Nephron progenitor cell (in vitro differentiated cells): ENCODE measurements at regions not wholly inside any gene's neighbourhood (a gene's known extent, or its start where the extent isn't known, plus 50 kb on each side); places are given as distances from the start of the nearest gene placed in this dataset.

Experiments used
- DNase-seq: peaks from one replicate; pipeline ENCODE4 v3.0.0; 2021
- H3K27ac Mint-ChIP-seq: 2 replicates; pipeline ENCODE4 v1.8.0; 2021; ENCODE audit warnings: mild to moderate bottlenecking, moderate library complexity, mixed read lengths
- H3K27me3 Mint-ChIP-seq: 2 replicates; pipeline ENCODE4 v1.8.0; 2021; ENCODE audit warnings: mild to moderate bottlenecking, low read depth, mixed read lengths; ENCODE audit not compliant: poor library complexity
- H3K36me3 Mint-ChIP-seq: 2 replicates; pipeline ENCODE4 v1.8.0; 2021; ENCODE audit warnings: low read depth, mixed read lengths
- H3K4me1 Mint-ChIP-seq: 2 replicates; pipeline ENCODE4 v1.8.0; 2021; ENCODE audit warnings: mixed read lengths
- H3K4me3 Mint-ChIP-seq: 2 replicates; pipeline ENCODE4 v1.8.0; 2021; ENCODE audit warnings: mild to moderate bottlenecking, moderate library complexity, mixed read lengths
- H3K9me3 Mint-ChIP-seq: 2 replicates; pipeline ENCODE4 v1.8.0; 2021; ENCODE audit warnings: mild to moderate bottlenecking, moderate library complexity, mixed read lengths
- TF ChIP-seq, protein P1 (sequence below): fragments of 200-600 bp; sonication (generic); IDR thresholded peaks from 2 replicates; pipeline ENCODE4 v1.5.0; 2021; ENCODE audit warnings: antibody characterized with exemption

- H3K27ac Mint-ChIP-seq, result no peak overlapping the region
- H3K27me3 Mint-ChIP-seq, result no peaks in the 10 kb centered on the region
- no peak overlapping the region for H3K4me3 Mint-ChIP-seq
- TF ChIP-seq, protein P1, sequence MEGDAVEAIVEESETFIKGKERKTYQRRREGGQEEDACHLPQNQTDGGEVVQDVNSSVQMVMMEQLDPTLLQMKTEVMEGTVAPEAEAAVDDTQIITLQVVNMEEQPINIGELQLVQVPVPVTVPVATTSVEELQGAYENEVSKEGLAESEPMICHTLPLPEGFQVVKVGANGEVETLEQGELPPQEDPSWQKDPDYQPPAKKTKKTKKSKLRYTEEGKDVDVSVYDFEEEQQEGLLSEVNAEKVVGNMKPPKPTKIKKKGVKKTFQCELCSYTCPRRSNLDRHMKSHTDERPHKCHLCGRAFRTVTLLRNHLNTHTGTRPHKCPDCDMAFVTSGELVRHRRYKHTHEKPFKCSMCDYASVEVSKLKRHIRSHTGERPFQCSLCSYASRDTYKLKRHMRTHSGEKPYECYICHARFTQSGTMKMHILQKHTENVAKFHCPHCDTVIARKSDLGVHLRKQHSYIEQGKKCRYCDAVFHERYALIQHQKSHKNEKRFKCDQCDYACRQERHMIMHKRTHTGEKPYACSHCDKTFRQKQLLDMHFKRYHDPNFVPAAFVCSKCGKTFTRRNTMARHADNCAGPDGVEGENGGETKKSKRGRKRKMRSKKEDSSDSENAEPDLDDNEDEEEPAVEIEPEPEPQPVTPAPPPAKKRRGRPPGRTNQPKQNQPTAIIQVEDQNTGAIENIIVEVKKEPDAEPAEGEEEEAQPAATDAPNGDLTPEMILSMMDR, result no peak
- H3K36me3 Mint-ChIP-seq, result no peaks in the 10 kb centered on the region
- peaks cover 22% of the 10 kb centered on the region for H3K9me3 Mint-ChIP-seq
- DNase-seq, result no peak
- peaks cover 19% of the 10 kb centered on the region for H3K4me1 Mint-ChIP-seq
Measured at GRCh38 chr1:4079815-4080214, 179.7 kb upstream of the C1orf174 start.

DNA sequence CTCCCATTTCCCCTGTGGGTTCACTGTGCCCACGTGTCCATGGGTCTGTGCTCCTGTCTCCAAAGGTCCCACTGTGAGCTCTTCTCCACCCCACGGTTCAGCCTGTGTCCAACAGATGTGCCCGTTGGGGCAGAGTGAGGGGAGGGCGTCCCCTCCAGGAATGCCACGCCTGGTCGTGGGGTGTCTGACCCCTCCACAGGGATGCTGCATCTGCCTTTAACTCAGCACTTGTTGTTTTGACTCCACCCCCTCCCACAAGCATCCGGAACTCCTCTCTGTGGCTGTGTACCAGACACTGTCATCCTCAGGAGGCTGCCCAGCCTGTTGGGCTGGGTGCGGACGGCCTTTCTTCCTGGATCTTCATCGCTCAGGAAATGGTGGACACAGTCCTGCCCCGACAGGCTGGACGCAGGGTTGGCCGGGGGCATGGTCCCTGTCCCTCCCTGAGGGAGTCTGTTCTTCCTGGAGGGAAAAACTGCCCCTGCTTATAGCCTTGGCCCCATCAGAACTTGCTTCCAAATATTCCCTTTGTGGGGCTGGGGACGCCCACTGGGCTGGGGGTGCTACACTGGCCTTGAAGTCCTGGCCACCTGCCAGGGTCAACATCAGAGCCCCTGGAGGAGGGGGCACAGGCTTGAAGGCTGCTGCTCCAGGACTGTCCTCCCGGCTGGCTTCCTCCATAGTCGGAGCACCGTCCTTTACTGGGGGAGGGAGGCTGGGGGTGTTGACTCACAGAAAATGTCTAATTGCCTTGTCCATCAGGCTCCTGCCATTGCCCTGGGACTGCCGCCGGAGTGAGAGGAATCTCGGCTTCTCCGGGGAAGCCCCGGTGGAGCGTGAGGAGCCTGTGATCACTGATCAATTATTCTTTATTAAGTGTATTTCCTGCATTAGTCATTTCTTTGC is 182.0 kb upstream of the C1orf174 start:
- no peak overlapping the region for H3K4me3 Mint-ChIP-seq
- H3K27me3 Mint-ChIP-seq, result no peaks in the 10 kb centered on the region
- H3K36me3 Mint-ChIP-seq, result no peaks in the 10 kb centered on the region
- peaks cover 19% of the 10 kb centered on the region for H3K4me1 Mint-ChIP-seq
- DNase-seq, result no peak
- H3K27ac Mint-ChIP-seq, result no peak overlapping the region
- H3K9me3 Mint-ChIP-seq, result peaks cover 22% of the 10 kb centered on the region
- TF ChIP-seq, protein P1, result no peak

GRCh38 chr1:4083231-4084047 is 183.4 kb upstream of the C1orf174 start:
- no peak overlapping the region for H3K4me3 Mint-ChIP-seq

DNA sequence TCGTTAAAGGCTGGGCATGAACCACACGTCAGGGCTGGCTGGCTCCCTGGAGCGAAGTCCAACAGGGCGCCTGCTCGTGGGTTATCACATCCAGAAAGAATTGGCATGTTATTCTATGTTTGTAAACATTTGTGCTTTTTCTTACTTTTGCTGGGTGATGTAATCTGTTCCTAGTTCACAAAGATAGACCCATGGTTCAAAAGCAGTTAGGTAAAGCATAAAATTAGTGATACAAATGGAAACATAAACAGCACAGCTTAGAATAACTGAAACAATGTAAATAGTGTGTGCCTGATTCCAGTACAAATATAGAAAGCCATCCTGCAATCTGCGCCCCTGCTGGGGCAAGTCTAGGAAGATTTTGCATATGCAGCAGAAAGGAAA is 184.0 kb upstream of the C1orf174 start:
- Mint-ChIP-seq H3K27ac (no peak overlapping the region), H3K36me3 (no peaks in the 10 kb centered on the region), H3K4me1 (peaks cover 19% of the 10 kb centered on the region), H3K27me3 (no peaks in the 10 kb centered on the region), H3K9me3 (peaks cover 21% of the 10 kb centered on the region), H3K4me3 (no peak overlapping the region)
- TF ChIP-seq, protein P1, result no peak
- DNase-seq, result no peak

More at GRCh38 chr1:4083231-4084047, 183.4 kb upstream of the C1orf174 start:
- TF ChIP-seq, protein P1, result no peak
- Mint-ChIP-seq H3K4me1 (peaks cover 19% of the 10 kb centered on the region), H3K9me3 (peaks cover 22% of the 10 kb centered on the region), H3K27ac (no peak overlapping the region), H3K27me3 (no peaks in the 10 kb centered on the region), H3K36me3 (no peaks in the 10 kb centered on the region)
- DNase-seq, result no peak

GRCh38 chr1:4084446-4084845 is 184.4 kb upstream of the C1orf174 start:
- no peaks in the 10 kb centered on the region for H3K27me3 Mint-ChIP-seq

More at GRCh38 chr1:4084446-4084845, 184.4 kb upstream of the C1orf174 start:
- H3K9me3 Mint-ChIP-seq, result peaks cover 17% of the 10 kb centered on the region
- H3K36me3 Mint-ChIP-seq, result no peaks in the 10 kb centered on the region
- no peak overlapping the region for H3K27ac Mint-ChIP-seq
- no peak for DNase-seq
- H3K4me1 Mint-ChIP-seq, result peaks cover 19% of the 10 kb centered on the region
- TF ChIP-seq, protein P1, result no peak
- H3K4me3 Mint-ChIP-seq, result no peak overlapping the region
